Neuron (in vitro differentiated cells): ENCODE measurements at regions not wholly inside any gene's neighbourhood (a gene's known extent, or its start where the extent isn't known, plus 50 kb on each side); places are given as distances from the start of the nearest gene placed in this dataset.
"Not testable (repeated sequence)": the region's sequence is repeated elsewhere in the genome, so short reads cannot be mapped to it uniquely, and the experiment has no call there.

Experiments
- H2AFZ ChIP-seq: one replicate; pipeline ENCODE4 v1.6.1; 2013; ENCODE audit warnings: low read depth, mild to moderate bottlenecking, inconsistent platforms, low read length, moderate library complexity
- H3K27me3 ChIP-seq: one replicate; pipeline ENCODE4 v1.6.1; 2013; ENCODE audit warnings: low read length; ENCODE audit not compliant: insufficient read depth
- H3K36me3 ChIP-seq: one replicate; pipeline ENCODE4 v1.6.1; 2013; ENCODE audit warnings: low read length; ENCODE audit not compliant: insufficient read depth
- H3K4me1 ChIP-seq: one replicate; pipeline ENCODE4 v1.6.1; 2013; ENCODE audit warnings: low read length; ENCODE audit not compliant: insufficient read depth
- H3K4me3 ChIP-seq: 2 replicates; pipeline ENCODE4 v1.5.1; 2013; ENCODE audit warnings: mild to moderate bottlenecking, low read length, moderate library complexity
- H3K9me3 ChIP-seq: one replicate; pipeline ENCODE4 v1.6.1; 2013; ENCODE audit warnings: low read length

DNA sequence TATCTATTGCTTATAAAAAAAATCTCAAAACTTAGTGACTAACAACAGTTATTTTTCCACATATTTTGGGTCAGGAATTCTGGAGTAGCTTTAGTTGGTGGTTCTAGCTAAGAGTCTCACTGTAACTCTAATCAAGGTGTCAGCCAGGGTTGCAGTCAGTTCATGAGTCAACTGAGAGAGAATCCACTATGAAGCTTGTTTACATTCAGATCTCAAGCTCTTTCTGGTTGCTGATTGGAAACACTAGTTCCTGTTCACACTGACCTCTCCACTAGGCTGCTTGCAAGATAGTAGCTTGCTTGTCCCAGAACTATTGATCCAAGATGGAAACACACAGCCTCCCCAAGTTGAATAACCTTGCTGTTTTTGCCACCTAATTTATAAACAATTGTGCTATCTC lies 1192.1 kb upstream of the B3GALT2 start:
- H3K4me3 ChIP-seq: no peak overlapping the region
- H3K9me3 ChIP-seq: no peaks in the 10 kb centered on the region
- no peaks in the 10 kb centered on the region for H3K27me3 ChIP-seq
- H3K36me3 ChIP-seq: no peaks in the 10 kb centered on the region
- H3K4me1 ChIP-seq: no peaks in the 10 kb centered on the region
- no peak overlapping the region for H2AFZ ChIP-seq

- peaks cover 1% of the 10 kb centered on the region for H3K9me3 ChIP-seq
- H3K27me3 ChIP-seq: no peaks in the 10 kb centered on the region
- no peaks in the 10 kb centered on the region for H3K4me1 ChIP-seq
- no peak overlapping the region for H2AFZ ChIP-seq
- no peak overlapping the region for H3K4me3 ChIP-seq
- H3K36me3 ChIP-seq: no peaks in the 10 kb centered on the region
Observed at GRCh38 chr1:194374649-194375048, 1188.2 kb upstream of the B3GALT2 start.

DNA sequence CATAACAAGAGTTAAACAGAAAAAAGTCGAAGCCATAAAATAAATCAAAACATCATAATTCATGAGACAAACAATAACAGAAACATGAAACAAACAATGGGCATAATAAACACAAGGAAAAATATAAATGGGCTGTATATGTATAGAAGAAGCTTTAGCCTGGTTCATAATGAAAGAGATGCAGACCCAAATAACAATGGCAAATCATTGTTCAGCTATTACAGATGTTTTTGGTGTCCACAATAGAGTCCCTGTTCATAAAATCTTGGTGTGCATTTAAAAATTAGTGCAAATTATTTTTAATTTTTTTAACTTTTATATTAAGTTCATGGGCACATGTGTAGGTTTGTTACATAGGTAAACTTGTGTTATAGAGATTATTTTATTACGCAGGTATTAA lies 1185.9 kb upstream of the B3GALT2 start:
- H3K9me3 ChIP-seq: peaks cover 2% of the 10 kb centered on the region
- H3K4me3 ChIP-seq: no peak overlapping the region
- no peak overlapping the region for H2AFZ ChIP-seq
- H3K36me3 ChIP-seq: no peaks in the 10 kb centered on the region
- no peaks in the 10 kb centered on the region for H3K27me3 ChIP-seq
- no peaks in the 10 kb centered on the region for H3K4me1 ChIP-seq

DNA sequence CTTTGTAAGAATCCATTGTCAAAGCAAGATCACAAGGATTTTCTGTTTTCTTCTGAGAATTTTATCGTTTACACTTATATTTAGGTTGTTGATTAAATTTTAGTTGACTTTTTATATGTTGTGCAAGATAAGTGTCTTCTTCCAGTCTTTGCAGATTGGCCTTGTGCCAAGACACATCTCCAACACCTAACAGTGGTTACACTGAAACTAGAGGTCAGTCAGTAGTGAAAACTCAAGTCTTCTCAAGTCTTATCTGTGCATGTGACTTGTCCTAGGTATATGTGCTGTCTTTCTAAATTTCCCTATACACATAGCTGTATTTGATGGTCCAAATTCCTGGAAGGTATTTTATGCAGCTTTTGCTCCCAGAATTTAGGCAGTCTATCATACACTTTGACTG lies 1183.2 kb upstream of the B3GALT2 start:
- H3K9me3 ChIP-seq: peaks cover 2% of the 10 kb centered on the region
- no peaks in the 10 kb centered on the region for H3K4me1 ChIP-seq
- no peak overlapping the region for H3K4me3 ChIP-seq
- no peak overlapping the region for H2AFZ ChIP-seq
- H3K36me3 ChIP-seq: no peaks in the 10 kb centered on the region
- H3K27me3 ChIP-seq: no peaks in the 10 kb centered on the region

DNA sequence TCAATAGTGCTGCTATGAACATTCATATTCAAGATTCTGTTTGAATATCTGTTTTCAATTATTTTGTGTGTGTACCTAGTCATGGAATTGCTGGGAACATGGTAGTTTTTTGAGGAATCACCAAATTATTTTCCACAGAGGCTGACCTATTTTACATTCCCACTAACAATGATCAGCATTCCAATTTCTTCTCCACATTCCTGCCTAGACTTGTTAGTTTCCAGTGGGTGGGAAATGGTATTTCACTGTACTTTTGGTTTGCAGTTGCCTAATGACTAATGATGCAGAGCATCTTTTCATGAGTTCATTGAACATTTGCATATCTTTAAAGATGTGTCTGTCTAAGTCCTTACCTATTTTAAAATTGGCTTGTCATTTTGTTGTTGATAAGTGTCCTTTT lies 1182.6 kb upstream of the B3GALT2 start:
- H3K27me3 ChIP-seq: no peaks in the 10 kb centered on the region
- no peak overlapping the region for H2AFZ ChIP-seq
- H3K36me3 ChIP-seq: no peaks in the 10 kb centered on the region
- H3K9me3 ChIP-seq: peaks cover 2% of the 10 kb centered on the region
- no peak overlapping the region for H3K4me3 ChIP-seq
- no peaks in the 10 kb centered on the region for H3K4me1 ChIP-seq

- Histone ChIP-seq H3K36me3 (no peaks in the 10 kb centered on the region), H3K4me1 (no peaks in the 10 kb centered on the region), H2AFZ (no peak overlapping the region), H3K9me3 (peaks cover 2% of the 10 kb centered on the region), H3K27me3 (no peaks in the 10 kb centered on the region), H3K4me3 (no peak overlapping the region)
Observed at GRCh38 chr1:194367121-194367520, 1180.7 kb upstream of the B3GALT2 start.

DNA sequence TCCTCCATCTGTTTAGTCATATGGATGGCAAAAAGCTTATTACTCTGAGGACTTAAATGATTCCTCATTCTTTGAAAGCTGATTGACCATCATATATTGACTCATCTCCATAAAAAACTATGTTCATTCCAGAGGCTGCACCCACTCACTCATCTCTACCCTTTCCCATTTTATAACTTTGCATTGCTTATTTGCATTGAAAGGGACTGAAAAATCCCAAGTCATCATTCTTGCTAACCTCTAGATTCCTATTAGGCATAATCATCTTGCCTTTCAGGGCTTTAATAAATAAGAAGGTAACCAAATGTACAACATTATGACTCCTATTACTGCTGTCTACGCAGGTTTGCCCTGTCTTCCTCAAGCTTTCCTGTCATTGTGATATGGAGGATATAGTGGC lies 1180.3 kb upstream of the B3GALT2 start:
- Histone ChIP-seq H3K27me3 (no peaks in the 10 kb centered on the region), H3K9me3 (peaks cover 2% of the 10 kb centered on the region), H3K4me3 (no peak overlapping the region), H3K36me3 (no peaks in the 10 kb centered on the region), H3K4me1 (no peaks in the 10 kb centered on the region), H2AFZ (no peak overlapping the region)

DNA sequence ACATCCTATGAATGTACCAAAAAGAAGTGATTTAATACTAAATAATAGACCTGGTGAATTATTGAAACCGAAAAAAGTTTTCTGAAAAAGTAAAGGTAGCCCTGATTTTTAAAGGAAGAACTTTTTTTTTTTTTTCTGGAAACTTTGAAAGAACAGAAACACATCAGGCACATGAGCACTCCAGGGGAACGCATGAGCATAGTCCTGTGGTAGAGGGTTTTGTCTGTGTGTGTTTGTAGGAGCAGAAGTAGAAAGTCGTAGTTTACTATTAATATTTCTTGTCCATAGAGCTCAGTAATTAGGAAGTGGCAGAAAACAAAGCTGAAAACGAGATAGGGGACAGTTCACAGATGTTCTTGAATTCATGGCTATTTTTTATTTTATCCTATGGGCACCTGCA lies 1175.9 kb upstream of the B3GALT2 start:
- Histone ChIP-seq H3K4me3 (no peak overlapping the region), H2AFZ (no peak overlapping the region), H3K4me1 (no peaks in the 10 kb centered on the region), H3K9me3 (peaks cover 6% of the 10 kb centered on the region), H3K27me3 (no peaks in the 10 kb centered on the region), H3K36me3 (no peaks in the 10 kb centered on the region)

DNA sequence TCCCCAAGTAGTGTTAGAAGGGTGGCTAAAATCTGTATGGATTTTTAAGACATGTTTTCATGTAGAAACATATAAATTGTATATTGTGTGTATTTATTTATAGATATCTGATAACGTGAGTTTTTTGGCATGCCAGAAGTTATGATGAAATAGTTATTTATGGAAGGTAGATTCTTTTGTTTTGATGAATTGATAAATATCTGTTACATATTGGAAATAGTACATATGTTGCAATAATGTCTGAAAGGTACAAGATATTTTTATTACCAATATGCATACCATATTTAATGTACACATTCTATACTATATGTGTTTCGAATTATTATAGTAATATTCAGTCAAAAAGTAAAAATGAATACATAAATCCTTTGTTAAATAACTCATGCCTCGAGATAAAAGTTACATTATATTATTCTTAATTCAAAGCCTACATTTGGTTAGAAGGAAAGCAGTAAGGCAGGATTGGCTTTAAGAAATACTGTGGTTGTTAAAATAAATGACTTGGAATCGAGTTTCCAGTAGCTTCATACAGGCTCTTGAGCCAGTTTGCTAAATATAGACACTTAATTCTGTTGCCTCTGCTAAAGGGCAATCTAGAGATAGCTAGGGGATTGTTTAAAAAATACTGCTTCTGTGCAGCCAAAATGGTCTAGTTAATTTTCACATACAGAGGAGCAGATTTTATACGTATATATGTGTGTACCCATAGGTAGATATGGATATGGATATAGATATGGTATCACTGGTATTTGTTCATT lies 1175.1 kb upstream of the B3GALT2 start:
- Histone ChIP-seq H3K36me3 (no peaks in the 10 kb centered on the region), H3K9me3 (peaks cover 6% of the 10 kb centered on the region)

DNA sequence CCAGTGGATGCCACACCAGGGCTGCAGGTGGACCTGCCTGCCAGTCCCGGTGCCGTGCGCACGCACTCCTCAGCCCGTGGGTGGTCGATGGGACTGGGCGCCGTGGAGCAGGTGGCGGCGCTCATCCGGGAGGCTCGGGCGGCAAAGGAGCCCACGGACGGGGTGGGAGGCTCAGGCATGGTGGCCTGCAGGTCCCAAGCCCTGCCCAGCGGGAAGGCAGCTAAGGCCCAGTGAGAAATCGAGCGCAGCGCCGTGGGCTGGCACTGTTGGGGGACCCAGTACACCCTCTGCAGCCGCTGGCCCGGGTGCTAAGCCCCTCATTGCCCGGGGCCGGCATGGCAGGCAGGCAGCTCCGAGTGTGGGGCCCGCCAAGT lies 1171.8 kb upstream of the B3GALT2 start:
- Histone ChIP-seq H3K9me3 (peaks cover 8% of the 10 kb centered on the region), H3K36me3 (no peaks in the 10 kb centered on the region), H3K4me1 (no peaks in the 10 kb centered on the region), H3K4me3 (no peak overlapping the region), H2AFZ (no peak overlapping the region), H3K27me3 (no peaks in the 10 kb centered on the region)

More for the DNA sequence above, 1175.1 kb upstream of the B3GALT2 start:
- Histone ChIP-seq H2AFZ (no peak overlapping the region), H3K27me3 (no peaks in the 10 kb centered on the region), H3K4me3 (no peak overlapping the region), H3K4me1 (no peaks in the 10 kb centered on the region)

DNA sequence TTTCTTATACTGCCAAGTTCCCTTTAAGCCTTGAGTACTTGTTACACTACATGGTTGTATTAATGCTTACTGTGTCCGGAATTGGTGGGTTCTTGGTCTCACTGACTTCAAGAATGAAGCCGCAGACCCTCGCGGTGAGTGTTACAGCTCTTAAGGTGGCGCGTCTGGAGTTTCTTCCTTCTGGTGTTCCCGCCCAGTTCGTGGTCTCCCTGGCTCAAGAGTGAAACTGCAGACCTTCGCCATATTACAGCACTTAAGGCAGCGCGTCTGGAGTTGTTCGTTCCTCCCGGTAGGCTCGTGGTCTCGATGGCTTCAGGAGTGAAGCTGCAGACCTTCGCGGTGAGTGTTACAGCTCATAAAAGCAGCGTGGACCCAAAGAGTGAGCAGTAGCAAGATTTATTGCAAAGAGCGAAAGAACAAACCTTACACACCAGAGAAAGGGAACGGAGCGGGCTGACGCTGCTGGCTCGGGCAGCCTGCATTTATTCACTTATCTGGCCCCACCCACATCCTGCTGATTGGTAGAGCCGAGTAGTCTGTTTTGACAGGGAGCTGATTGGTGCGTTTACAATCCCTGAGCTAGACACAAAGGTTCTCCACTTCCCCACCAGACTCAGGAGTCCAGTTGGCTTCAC lies 1171.3 kb upstream of the B3GALT2 start:
- H2AFZ ChIP-seq, H3K4me1 ChIP-seq, H3K9me3 ChIP-seq, H3K27me3 ChIP-seq, H3K4me3 ChIP-seq, H3K36me3 ChIP-seq: not testable (repeated sequence)

DNA sequence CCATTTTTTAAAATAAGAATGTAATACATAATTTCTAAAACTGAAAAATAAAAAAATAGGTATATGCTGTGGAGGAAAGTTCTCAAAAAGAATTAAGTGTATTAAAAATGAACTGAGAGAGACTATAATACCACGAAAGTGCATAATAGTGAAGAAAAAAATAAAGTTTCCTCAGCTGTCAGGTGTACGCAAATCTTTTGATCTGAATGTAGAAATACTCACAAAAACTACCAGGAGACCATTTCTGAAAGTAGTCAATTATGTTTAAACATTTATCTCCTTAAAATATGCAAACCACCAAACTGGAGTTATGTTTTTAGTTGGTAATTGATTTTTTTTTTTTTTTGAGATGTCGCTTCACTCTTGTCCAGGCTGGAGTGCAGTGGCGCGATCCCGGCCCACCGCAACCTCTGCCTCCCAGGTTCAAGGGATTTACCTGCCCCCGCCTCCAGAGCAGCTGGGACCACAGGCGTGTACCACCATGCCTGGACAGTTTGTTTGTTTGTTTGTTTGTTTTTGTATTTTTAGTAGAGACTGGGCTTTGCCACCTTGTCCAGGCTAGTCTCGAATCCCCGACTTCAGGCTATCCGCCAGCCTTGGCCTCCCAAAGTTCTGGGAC lies 1169.2 kb upstream of the B3GALT2 start:
- Histone ChIP-seq H2AFZ (no peak overlapping the region), H3K4me1 (no peaks in the 10 kb centered on the region), H3K9me3 (peaks cover 8% of the 10 kb centered on the region), H3K4me3 (no peak overlapping the region), H3K27me3 (no peaks in the 10 kb centered on the region), H3K36me3 (no peaks in the 10 kb centered on the region)

DNA sequence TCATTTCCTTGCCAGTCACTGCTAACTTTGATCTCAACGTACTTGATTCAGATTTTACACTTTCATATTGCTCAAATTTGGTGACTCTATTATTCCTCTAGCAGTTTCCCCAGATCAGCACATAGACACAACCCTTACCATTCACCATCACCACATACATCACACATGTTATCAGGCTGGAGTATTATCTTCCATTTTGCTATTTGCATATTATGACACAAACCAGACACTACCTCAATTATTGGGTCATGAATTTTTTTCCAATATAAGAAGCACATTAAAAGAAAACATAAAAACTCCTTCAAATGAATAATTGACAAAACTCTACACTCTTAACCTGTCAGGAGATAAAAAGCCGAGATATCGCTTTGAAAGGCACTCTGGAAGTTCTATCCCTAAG lies 1166.7 kb upstream of the B3GALT2 start:
- no peaks in the 10 kb centered on the region for H3K27me3 ChIP-seq
- H2AFZ ChIP-seq: no peak overlapping the region
- no peaks in the 10 kb centered on the region for H3K4me1 ChIP-seq
- no peak overlapping the region for H3K4me3 ChIP-seq
- H3K36me3 ChIP-seq: no peaks in the 10 kb centered on the region
- H3K9me3 ChIP-seq: peaks cover 6% of the 10 kb centered on the region
